Prostate gland (tissue), 2 donors: ENCODE measurements at regions not wholly inside any gene's neighbourhood (a gene's known extent, or its start where the extent isn't known, plus 50 kb on each side); places are given as distances from the start of the nearest gene placed in this dataset.

Experiments
- CTCF ChIP-seq, 4 experiments: fragments of 200-600 bp in 2 of 4; fragments of 450-650 bp in 2 of 4; sonication (generic) in 2 of 4; IDR thresholded peaks; 1 replicate in 3 of 4; 2 replicates in 1 of 4; pipeline ENCODE4 v1.5.1; 2016 to 2019; ENCODE audit warnings: antibody characterized with exemption in 4 of 4, mild to moderate bottlenecking in 2 of 4, moderate library complexity in 2 of 4
- POLR2AphosphoS5 ChIP-seq: sonication (generic); formaldehyde crosslinking; IDR thresholded peaks from one replicate; pipeline ENCODE4 v1.6.1; 2017; ENCODE audit warnings: antibody characterized with exemption

GRCh38 chr4:96833831-96834230 is 993.9 kb downstream of the PDHA2 start:
- TF ChIP-seq POLR2AphosphoS5 (no peak), CTCF (IDR thresholded peaks at IDR 0.05) (no peak)
